ENCODE measurements at regions not wholly inside any gene's neighbourhood (a gene's known extent, or its start where the extent isn't known, plus 50 kb on each side); places are given as distances from the start of the nearest gene placed in this dataset.

DNA sequence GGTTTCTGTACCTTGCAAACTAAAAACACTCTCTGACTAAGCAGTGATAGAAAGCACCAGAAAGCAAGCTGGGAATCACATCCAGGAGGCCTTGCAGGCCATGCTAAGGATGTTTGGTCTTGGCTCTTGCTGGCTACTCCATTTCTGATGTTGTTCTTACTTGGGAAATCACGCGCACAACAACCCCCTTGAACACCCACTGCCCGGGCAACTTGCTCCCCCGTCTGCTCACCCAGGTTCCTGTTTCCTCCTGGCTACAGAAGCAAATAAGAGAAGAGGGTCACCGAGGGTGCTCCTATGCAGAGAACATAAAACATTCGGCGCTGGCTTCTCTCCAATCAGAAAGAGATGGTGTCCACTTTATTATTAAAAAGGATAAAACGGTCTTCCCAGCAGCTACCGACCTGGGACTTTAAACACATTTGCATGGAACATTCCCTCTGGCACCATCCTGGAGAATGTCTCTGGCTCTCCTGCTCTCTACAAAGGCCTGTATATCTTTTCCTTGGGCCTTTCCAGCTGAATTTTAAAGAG, 271.2 kb upstream of the RPL38 start:
- Histone ChIP-seq H3K27ac (ENCODE audit: low read length) (no peak overlapping the region), H4K20me1 (ENCODE audit: insufficient read depth) (no peaks in the 10 kb centered on the region), H3K4me2 (ENCODE audit: low read length) (no peak overlapping the region), H3K4me3 (ENCODE audit: low read length) (no peak overlapping the region), H3K79me2 (replicated peaks; ENCODE audit: insufficient read depth, low read length) (no peaks in the 10 kb centered on the region), H3K36me3 (ENCODE audit: insufficient read depth, low read length) (no peaks in the 10 kb centered on the region), H3K9me3 (ENCODE audit: low read length) (no peaks in the 10 kb centered on the region), H3F3A (ENCODE audit: insufficient read depth, low read length, poor library complexity, severe bottlenecking) (no peaks in the 10 kb centered on the region), H2AFZ (ENCODE audit: low read depth, low read length) (no peak overlapping the region), H3K27me3 (ENCODE audit: insufficient read depth, low read depth, low read length) (no peaks in the 10 kb centered on the region), H3K9me2 (ENCODE audit: insufficient read depth, low read length) (no peaks in the 10 kb centered on the region), H3K9ac (ENCODE audit: low read length) (no peak overlapping the region)
- TF ChIP-seq EP300 (conservative IDR thresholded peaks at IDR 0.05; ENCODE audit: poor library complexity, severe bottlenecking) (no peak), TAF1 (IDR thresholded peaks at IDR 0.05; ENCODE audit: low read depth) (no peak), EZH2 (IDR thresholded peaks at IDR 0.05; ENCODE audit: borderline replicate concordance, insufficient read depth, low read length, poor library complexity, severe bottlenecking) (no peak), POLR2AphosphoS5 (IDR thresholded peaks at IDR 0.05) (no peak), MXI1 (conservative IDR thresholded peaks at IDR 0.05; ENCODE audit: poor library complexity, severe bottlenecking) (no peak), SMC3 (conservative IDR thresholded peaks at IDR 0.05; ENCODE audit: poor library complexity) (no peak), RAD21 (conservative IDR thresholded peaks at IDR 0.05) (no peak)
- TF ChIP-seq, protein P1, sequence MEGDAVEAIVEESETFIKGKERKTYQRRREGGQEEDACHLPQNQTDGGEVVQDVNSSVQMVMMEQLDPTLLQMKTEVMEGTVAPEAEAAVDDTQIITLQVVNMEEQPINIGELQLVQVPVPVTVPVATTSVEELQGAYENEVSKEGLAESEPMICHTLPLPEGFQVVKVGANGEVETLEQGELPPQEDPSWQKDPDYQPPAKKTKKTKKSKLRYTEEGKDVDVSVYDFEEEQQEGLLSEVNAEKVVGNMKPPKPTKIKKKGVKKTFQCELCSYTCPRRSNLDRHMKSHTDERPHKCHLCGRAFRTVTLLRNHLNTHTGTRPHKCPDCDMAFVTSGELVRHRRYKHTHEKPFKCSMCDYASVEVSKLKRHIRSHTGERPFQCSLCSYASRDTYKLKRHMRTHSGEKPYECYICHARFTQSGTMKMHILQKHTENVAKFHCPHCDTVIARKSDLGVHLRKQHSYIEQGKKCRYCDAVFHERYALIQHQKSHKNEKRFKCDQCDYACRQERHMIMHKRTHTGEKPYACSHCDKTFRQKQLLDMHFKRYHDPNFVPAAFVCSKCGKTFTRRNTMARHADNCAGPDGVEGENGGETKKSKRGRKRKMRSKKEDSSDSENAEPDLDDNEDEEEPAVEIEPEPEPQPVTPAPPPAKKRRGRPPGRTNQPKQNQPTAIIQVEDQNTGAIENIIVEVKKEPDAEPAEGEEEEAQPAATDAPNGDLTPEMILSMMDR (IDR thresholded peaks at IDR 0.05; ENCODE audit: poor library complexity, severe bottlenecking) = no peak
- TF ChIP-seq, protein P2, sequence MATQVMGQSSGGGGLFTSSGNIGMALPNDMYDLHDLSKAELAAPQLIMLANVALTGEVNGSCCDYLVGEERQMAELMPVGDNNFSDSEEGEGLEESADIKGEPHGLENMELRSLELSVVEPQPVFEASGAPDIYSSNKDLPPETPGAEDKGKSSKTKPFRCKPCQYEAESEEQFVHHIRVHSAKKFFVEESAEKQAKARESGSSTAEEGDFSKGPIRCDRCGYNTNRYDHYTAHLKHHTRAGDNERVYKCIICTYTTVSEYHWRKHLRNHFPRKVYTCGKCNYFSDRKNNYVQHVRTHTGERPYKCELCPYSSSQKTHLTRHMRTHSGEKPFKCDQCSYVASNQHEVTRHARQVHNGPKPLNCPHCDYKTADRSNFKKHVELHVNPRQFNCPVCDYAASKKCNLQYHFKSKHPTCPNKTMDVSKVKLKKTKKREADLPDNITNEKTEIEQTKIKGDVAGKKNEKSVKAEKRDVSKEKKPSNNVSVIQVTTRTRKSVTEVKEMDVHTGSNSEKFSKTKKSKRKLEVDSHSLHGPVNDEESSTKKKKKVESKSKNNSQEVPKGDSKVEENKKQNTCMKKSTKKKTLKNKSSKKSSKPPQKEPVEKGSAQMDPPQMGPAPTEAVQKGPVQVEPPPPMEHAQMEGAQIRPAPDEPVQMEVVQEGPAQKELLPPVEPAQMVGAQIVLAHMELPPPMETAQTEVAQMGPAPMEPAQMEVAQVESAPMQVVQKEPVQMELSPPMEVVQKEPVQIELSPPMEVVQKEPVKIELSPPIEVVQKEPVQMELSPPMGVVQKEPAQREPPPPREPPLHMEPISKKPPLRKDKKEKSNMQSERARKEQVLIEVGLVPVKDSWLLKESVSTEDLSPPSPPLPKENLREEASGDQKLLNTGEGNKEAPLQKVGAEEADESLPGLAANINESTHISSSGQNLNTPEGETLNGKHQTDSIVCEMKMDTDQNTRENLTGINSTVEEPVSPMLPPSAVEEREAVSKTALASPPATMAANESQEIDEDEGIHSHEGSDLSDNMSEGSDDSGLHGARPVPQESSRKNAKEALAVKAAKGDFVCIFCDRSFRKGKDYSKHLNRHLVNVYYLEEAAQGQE (IDR thresholded peaks at IDR 0.05; ENCODE audit: borderline replicate concordance) = no peak

DNA sequence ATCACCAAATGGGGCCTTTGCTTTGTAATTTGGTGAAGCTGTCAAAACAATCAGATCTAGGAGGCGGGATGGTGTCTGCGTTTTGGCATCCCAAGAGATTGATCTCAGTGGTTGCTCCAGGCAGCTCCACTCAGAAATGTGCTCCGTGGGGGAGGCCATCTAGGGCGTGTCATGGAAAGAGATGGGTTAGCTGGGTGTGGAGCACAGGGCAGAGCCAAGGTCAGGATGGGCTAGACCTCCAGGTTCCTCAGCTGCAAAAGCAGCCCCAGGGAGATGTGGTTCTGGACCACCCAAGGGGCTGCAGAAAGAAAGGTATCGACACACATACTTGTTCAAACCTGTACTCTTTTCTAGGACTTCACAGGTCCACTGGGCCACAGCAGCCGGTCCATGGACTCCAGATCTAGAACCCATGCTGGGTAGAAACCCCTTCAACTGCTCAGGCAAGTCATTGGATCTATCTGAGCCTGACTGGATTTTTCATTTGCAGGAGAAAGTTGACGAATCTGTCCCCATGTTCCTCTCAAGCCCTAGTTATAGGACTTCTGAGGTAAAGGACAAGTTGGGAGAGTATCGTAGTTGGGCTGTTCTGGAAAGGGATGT, 270.2 kb upstream of the RPL38 start:
- no peaks in the 10 kb centered on the region for H3K36me3 ChIP-seq (ENCODE audit: insufficient read depth, low read length)
- H3K9me3 ChIP-seq (ENCODE audit: low read length) = no peaks in the 10 kb centered on the region
- no peak overlapping the region for H3K27ac ChIP-seq (ENCODE audit: low read length)
- H3F3A ChIP-seq (ENCODE audit: insufficient read depth, low read length, poor library complexity, severe bottlenecking) = no peaks in the 10 kb centered on the region
- H3K4me2 ChIP-seq (ENCODE audit: low read length) = no peak overlapping the region
- H4K20me1 ChIP-seq (ENCODE audit: insufficient read depth) = no peaks in the 10 kb centered on the region
- H3K4me3 ChIP-seq (ENCODE audit: low read length) = no peak overlapping the region
- H3K9me2 ChIP-seq (ENCODE audit: insufficient read depth, low read length) = no peaks in the 10 kb centered on the region
- no peak overlapping the region for H2AFZ ChIP-seq (ENCODE audit: low read depth, low read length)
- H3K79me2 ChIP-seq (replicated peaks; ENCODE audit: insufficient read depth, low read length) = no peaks in the 10 kb centered on the region
- TF ChIP-seq, protein P1 (IDR thresholded peaks at IDR 0.05; ENCODE audit: poor library complexity, severe bottlenecking) = no peak
- TF ChIP-seq EZH2 (IDR thresholded peaks at IDR 0.05; ENCODE audit: borderline replicate concordance, insufficient read depth, low read length, poor library complexity, severe bottlenecking) = no peak
- no peak for TF ChIP-seq RAD21 (conservative IDR thresholded peaks at IDR 0.05)
- TF ChIP-seq POLR2AphosphoS5 (IDR thresholded peaks at IDR 0.05) = no peak
- no peak for TF ChIP-seq TAF1 (IDR thresholded peaks at IDR 0.05; ENCODE audit: low read depth)
- TF ChIP-seq, protein P2 (IDR thresholded peaks at IDR 0.05; ENCODE audit: borderline replicate concordance) = no peak
- no peak for TF ChIP-seq SMC3 (conservative IDR thresholded peaks at IDR 0.05; ENCODE audit: poor library complexity)
- no peak overlapping the region for H3K9ac ChIP-seq (ENCODE audit: low read length)
- H3K27me3 ChIP-seq (ENCODE audit: insufficient read depth, low read depth, low read length) = no peaks in the 10 kb centered on the region

Data from neural cell (in vitro differentiated cells).